ENCODE measurements at regions not wholly inside any gene's neighbourhood (a gene's known extent, or its start where the extent isn't known, plus 50 kb on each side); places are given as distances from the start of the nearest gene placed in this dataset.

DNA sequence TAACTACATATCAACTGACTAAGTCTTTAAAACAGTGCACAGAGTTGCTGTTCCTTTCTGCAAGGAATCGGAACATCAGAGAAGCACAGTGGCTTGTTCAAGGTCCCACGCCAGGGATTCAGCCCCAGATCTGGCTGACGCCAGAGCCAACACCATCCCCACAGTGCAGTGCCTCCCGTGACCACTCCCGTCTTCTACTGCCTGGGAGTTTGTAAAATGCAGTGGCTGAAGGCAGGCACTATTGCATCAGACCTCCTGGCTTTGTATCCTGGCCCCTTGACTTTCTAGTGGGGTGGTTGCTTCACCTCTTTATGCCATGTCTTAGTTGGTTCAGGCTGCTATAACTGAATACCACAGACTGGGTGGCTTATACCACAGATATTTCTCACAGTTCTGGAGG, 131.0 kb downstream of the NSG2 start:
- Histone ChIP-seq H3K36me3 (replicated peaks in 1 of 2; ENCODE audit: control insufficient read depth in 1 of 2, insufficient read depth in 2 of 2, low read length in 2 of 2) (no peaks in the 10 kb centered on the region), H2AFZ (ENCODE audit: insufficient read depth, low read depth, low read length, poor library complexity, severe bottlenecking) (no peak overlapping the region), H3K27me3 (ENCODE audit: control insufficient read depth in 2 of 2, insufficient read depth in 2 of 2, low read length in 2 of 2) (no peaks in the 10 kb centered on the region), H3K4me2 (replicated peaks; ENCODE audit: extremely low read depth, low read length, poor library complexity, severe bottlenecking) (no peak overlapping the region), H3K27ac (ENCODE audit: low read depth in 1 of 2, low read length in 2 of 2) (no peak overlapping the region), H3K4me1 (ENCODE audit: control insufficient read depth in 1 of 2, insufficient read depth in 2 of 2, low read length in 2 of 2) (no peaks in the 10 kb centered on the region), H3K4me3 (replicated peaks in 1 of 3; ENCODE audit: low read depth in 2 of 3, low read length in 3 of 3) (no peak overlapping the region), H3K9ac (ENCODE audit: insufficient read depth, low read length, poor library complexity, severe bottlenecking) (no peak overlapping the region), H4K20me1 (ENCODE audit: insufficient read depth, low read length) (no peaks in the 10 kb centered on the region), H3K79me2 (ENCODE audit: insufficient read depth, low read length) (no peaks in the 10 kb centered on the region), H3K9me3 (replicated peaks in 1 of 2; ENCODE audit: control insufficient read depth in 1 of 2, insufficient read depth in 1 of 2, low read length in 2 of 2) (no peaks in the 10 kb centered on the region)
- intact Hi-C loops (cut with micrococcal nuclease): no loop called here
- DNase-seq: no peak
- Mint-ChIP-seq H3K4me3 (no peak overlapping the region), H3K4me1 (no peaks in the 10 kb centered on the region), H3K36me3 (no peaks in the 10 kb centered on the region), H3K27me3 (ENCODE audit: low read depth in 3 of 3) (peaks cover 5 to 8% (median 6%) of the 10 kb centered on the region in 3 donors), H3K9me3 (peaks cover 0 to 3% (median 0%) of the 10 kb centered on the region in 7 donors), H3K27ac (peak overlapping the region in 1 of 7 donors; percentile 8)
- WGBS (ENCODE audit: insufficient coverage): 75% methylated on average over 2 of the region's 5 CpGs
- TF ChIP-seq, protein P1, sequence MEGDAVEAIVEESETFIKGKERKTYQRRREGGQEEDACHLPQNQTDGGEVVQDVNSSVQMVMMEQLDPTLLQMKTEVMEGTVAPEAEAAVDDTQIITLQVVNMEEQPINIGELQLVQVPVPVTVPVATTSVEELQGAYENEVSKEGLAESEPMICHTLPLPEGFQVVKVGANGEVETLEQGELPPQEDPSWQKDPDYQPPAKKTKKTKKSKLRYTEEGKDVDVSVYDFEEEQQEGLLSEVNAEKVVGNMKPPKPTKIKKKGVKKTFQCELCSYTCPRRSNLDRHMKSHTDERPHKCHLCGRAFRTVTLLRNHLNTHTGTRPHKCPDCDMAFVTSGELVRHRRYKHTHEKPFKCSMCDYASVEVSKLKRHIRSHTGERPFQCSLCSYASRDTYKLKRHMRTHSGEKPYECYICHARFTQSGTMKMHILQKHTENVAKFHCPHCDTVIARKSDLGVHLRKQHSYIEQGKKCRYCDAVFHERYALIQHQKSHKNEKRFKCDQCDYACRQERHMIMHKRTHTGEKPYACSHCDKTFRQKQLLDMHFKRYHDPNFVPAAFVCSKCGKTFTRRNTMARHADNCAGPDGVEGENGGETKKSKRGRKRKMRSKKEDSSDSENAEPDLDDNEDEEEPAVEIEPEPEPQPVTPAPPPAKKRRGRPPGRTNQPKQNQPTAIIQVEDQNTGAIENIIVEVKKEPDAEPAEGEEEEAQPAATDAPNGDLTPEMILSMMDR (IDR thresholded peaks at IDR 0.05): no peak

DNA sequence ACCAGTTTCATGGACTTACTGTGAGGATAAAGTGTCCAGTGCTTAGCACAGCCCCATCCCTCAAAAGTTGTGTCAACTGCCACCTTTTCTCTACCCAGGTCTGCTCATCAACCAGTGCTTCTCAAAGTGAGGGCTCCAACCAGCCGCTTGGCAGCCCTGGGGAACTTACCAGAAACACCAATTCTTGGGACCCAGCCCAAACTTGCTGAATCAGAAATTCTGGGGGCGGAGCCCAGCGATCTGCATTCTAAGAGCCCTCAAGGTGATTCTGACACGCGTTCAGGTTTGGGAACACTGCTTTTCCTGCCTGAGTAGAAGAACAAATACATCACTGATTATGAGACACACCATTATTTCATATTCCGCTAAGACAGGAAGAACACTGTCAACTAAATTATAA, 132.0 kb downstream of the NSG2 start:
- no peaks in the 10 kb centered on the region for H3K27me3 ChIP-seq (ENCODE audit: control insufficient read depth in 2 of 2, insufficient read depth in 2 of 2, low read length in 2 of 2)
- H3K79me2 ChIP-seq (ENCODE audit: insufficient read depth, low read length): no peaks in the 10 kb centered on the region
- intact Hi-C loops (cut with micrococcal nuclease): no loop called here
- H4K20me1 ChIP-seq (ENCODE audit: insufficient read depth, low read length): no peaks in the 10 kb centered on the region
- H3K4me3 ChIP-seq (replicated peaks in 1 of 3; ENCODE audit: low read depth in 2 of 3, low read length in 3 of 3): no peak overlapping the region
- H2AFZ ChIP-seq (ENCODE audit: insufficient read depth, low read depth, low read length, poor library complexity, severe bottlenecking): no peak overlapping the region
- H3K9me3 Mint-ChIP-seq: peaks cover 0 to 3% (median 0%) of the 10 kb centered on the region in 7 donors
- TF ChIP-seq, protein P1 (IDR thresholded peaks at IDR 0.05): no peak
- H3K36me3 ChIP-seq (replicated peaks in 1 of 2; ENCODE audit: control insufficient read depth in 1 of 2, insufficient read depth in 2 of 2, low read length in 2 of 2): no peaks in the 10 kb centered on the region
- H3K4me2 ChIP-seq (replicated peaks; ENCODE audit: extremely low read depth, low read length, poor library complexity, severe bottlenecking): no peak overlapping the region
- H3K9me3 ChIP-seq (replicated peaks in 1 of 2; ENCODE audit: control insufficient read depth in 1 of 2, insufficient read depth in 1 of 2, low read length in 2 of 2): no peaks in the 10 kb centered on the region
- no peak overlapping the region for H3K27ac Mint-ChIP-seq
- H3K4me1 ChIP-seq (ENCODE audit: control insufficient read depth in 1 of 2, insufficient read depth in 2 of 2, low read length in 2 of 2): no peaks in the 10 kb centered on the region
- no peaks in the 10 kb centered on the region for H3K36me3 Mint-ChIP-seq
- H3K9ac ChIP-seq (ENCODE audit: insufficient read depth, low read length, poor library complexity, severe bottlenecking): no peak overlapping the region
- DNase-seq: no peak
- peaks cover 5 to 8% (median 6%) of the 10 kb centered on the region in 3 donors for H3K27me3 Mint-ChIP-seq (ENCODE audit: low read depth in 3 of 3)
- WGBS (ENCODE audit: insufficient coverage): 78% methylated on average over 5 of the region's 6 CpGs
- H3K4me3 Mint-ChIP-seq: peak overlapping the region in 1 of 2 donors; percentile 16
- no peak overlapping the region for H3K27ac ChIP-seq (ENCODE audit: low read depth in 1 of 2, low read length in 2 of 2)
- no peaks in the 10 kb centered on the region for H3K4me1 Mint-ChIP-seq

Measured in CD14-positive monocyte (primary cell).